H1 (cell line): ENCODE measurements at regions not wholly inside any gene's neighbourhood (a gene's known extent, or its start where the extent isn't known, plus 50 kb on each side); places are given as distances from the start of the nearest gene placed in this dataset.
A peak's percentile ranks its signal among the peaks of the same experiment; 100 is the strongest.

ENCODE experiments used
- CTCF ChIA-PET: fragments of 300-600 bp; sonication (Branson Sonifier 250); formaldehyde crosslinking; loops from one replicate; lab custom pipeline; 2021; ENCODE audit not compliant: partially characterized antibody; lab: Charles Lee
- POLR2A ChIA-PET: fragments of 300-600 bp; sonication (Branson Sonifier 250); formaldehyde crosslinking; loops from one replicate; lab custom pipeline; 2021; ENCODE audit warnings: inconsistent platforms; ENCODE audit not compliant: partially characterized antibody; lab: Charles Lee
- DNase-seq, 2 experiments: peaks; one replicate each; pipeline versions ENCODE4 v3.0.0 to v3.0.0-alpha.2; 2010 to 2022; ENCODE audit warnings: low spot score in 2 of 2, low read depth in 1 of 2, mixed read lengths in 1 of 2
- FAIRE-seq: peaks from 2 replicates; lab custom pipeline; 2011; peaks lifted over from hg19 to GRCh38; lab: Jason Lieb, UNC
- H2AFZ ChIP-seq: 2 replicates; pipeline ENCODE4 v1.8.1; 2012; ENCODE audit warnings: low read length, inconsistent platforms
- H2AK5ac ChIP-seq: 2 replicates; pipeline ENCODE4 v1.6.1; 2013; ENCODE audit warnings: low read depth, low read length
- H2BK120ac ChIP-seq: replicated peaks from 2 replicates; pipeline ENCODE3; 2013; ENCODE audit warnings: low read depth, low read length, inconsistent platforms
- H2BK12ac ChIP-seq: 2 replicates; pipeline ENCODE4 v1.6.1; 2013; ENCODE audit warnings: low read depth, low read length
- H2BK15ac ChIP-seq: 2 replicates; pipeline ENCODE4 v1.6.1; 2013; ENCODE audit warnings: low read length
- H2BK20ac ChIP-seq: 2 replicates; pipeline ENCODE4 v1.6.1; 2013; ENCODE audit warnings: low read length
- H2BK5ac ChIP-seq: 2 replicates; pipeline ENCODE4 v1.6.1; 2013; ENCODE audit warnings: low read depth, low read length
- H3K14ac ChIP-seq: 2 replicates; pipeline ENCODE4 v1.6.1; 2013; ENCODE audit warnings: inconsistent platforms; ENCODE audit not compliant: insufficient read length
- H3K18ac ChIP-seq: 2 replicates; pipeline ENCODE4 v1.6.1; 2013; ENCODE audit warnings: low read length; ENCODE audit errors: extremely low read depth
- H3K23ac ChIP-seq: 2 replicates; pipeline ENCODE4 v1.6.1; 2013; ENCODE audit warnings: inconsistent platforms; ENCODE audit not compliant: insufficient read length
- H3K23me2 ChIP-seq: 2 replicates; pipeline ENCODE4 v1.6.1; 2013; ENCODE audit warnings: low read depth, low read length
- H3K27ac ChIP-seq: 2 replicates; pipeline ENCODE4 v1.6.1; 2011; ENCODE audit warnings: low read depth, low read length, inconsistent platforms
- H3K27me3 ChIP-seq, 4 experiments: replicated peaks in 1 of 4; 1 replicate in 1 of 4; 2 replicates in 3 of 4; pipeline versions ENCODE4 v1.6.1 to v1.8.1; 2011 to 2013; ENCODE audit warnings: low read length in 3 of 4, mild to moderate bottlenecking in 3 of 4, inconsistent platforms in 2 of 4, mixed read lengths in 2 of 4, moderate library complexity in 1 of 4; ENCODE audit not compliant: control insufficient read depth in 3 of 4, insufficient read depth in 3 of 4; ENCODE audit errors: extremely low read depth in 1 of 4
- H3K36me3 ChIP-seq, 4 experiments: 2 replicates each; pipeline versions ENCODE4 v1.6.1 to v1.8.1; 2011 to 2013; ENCODE audit warnings: mild to moderate bottlenecking in 4 of 4, low read length in 3 of 4, moderate library complexity in 2 of 4, control low read depth in 1 of 4, inconsistent platforms in 1 of 4; ENCODE audit not compliant: insufficient read depth in 4 of 4, control insufficient read depth in 2 of 4
- H3K4ac ChIP-seq: replicated peaks from 2 replicates; pipeline ENCODE3; 2013; ENCODE audit warnings: low read length, low read depth, mixed read lengths, inconsistent platforms; ENCODE audit not compliant: insufficient read length
- H3K4me1 ChIP-seq, 4 experiments: replicated peaks in 1 of 4; 1 replicate in 1 of 4; 2 replicates in 3 of 4; pipeline versions ENCODE4 v1.6.1 to v1.8.1; 2011 to 2013; ENCODE audit warnings: low read length in 3 of 4, inconsistent platforms in 2 of 4, mixed read lengths in 1 of 4; ENCODE audit not compliant: insufficient read depth in 4 of 4, control insufficient read depth in 3 of 4
- H3K4me2 ChIP-seq, 2 experiments: 2 replicates each; pipeline versions ENCODE4 v1.6.1 to v1.8.1; 2011 to 2013; ENCODE audit warnings: low read depth in 2 of 2, low read length in 2 of 2, control low read depth in 1 of 2, inconsistent platforms in 1 of 2, mild to moderate bottlenecking in 1 of 2; ENCODE audit not compliant: insufficient read depth in 1 of 2
- H3K4me3 ChIP-seq, 4 experiments: fragments of 200-600, 300-600 bp in 1 of 4; sonication (generic), shearing (Covaris generic), sonication (Bioruptor Twin) in 1 of 4; 2 replicates each; pipeline versions ENCODE4 v1.5.1 to v1.8.1; 2011 to 2016; ENCODE audit warnings: low read length in 4 of 4, low read depth in 3 of 4, control low read depth in 2 of 4, inconsistent platforms in 2 of 4, mild to moderate bottlenecking in 2 of 4, mixed read lengths in 1 of 4, moderate library complexity in 1 of 4; ENCODE audit not compliant: insufficient read depth in 2 of 4; ENCODE audit errors: extremely low read depth in 1 of 4
- H3K56ac ChIP-seq: replicated peaks from 2 replicates; pipeline ENCODE3; 2013; ENCODE audit warnings: low read depth, mild to moderate bottlenecking, mixed read lengths, low read length, inconsistent platforms; ENCODE audit not compliant: insufficient read length
- H3K79me1 ChIP-seq: 2 replicates; pipeline ENCODE4 v1.6.1; 2013; ENCODE audit warnings: low read depth, low read length, control low read depth
- H3K79me2 ChIP-seq, 2 experiments: 2 replicates each; pipeline versions ENCODE4 v1.6.1 to v1.8.1; 2012 to 2013; ENCODE audit warnings: low read length in 2 of 2, mild to moderate bottlenecking in 2 of 2, inconsistent platforms in 1 of 2; ENCODE audit not compliant: insufficient read depth in 2 of 2, control insufficient read depth in 1 of 2
- H3K9ac ChIP-seq, 4 experiments: replicated peaks in 1 of 4; 1 replicate in 1 of 4; 2 replicates in 3 of 4; pipeline versions ENCODE4 v1.6.1 to v1.8.1; 2011 to 2013; ENCODE audit warnings: low read depth in 3 of 4, low read length in 3 of 4, control low read depth in 2 of 4, mild to moderate bottlenecking in 2 of 4, moderate library complexity in 2 of 4, inconsistent platforms in 1 of 4; ENCODE audit errors: extremely low read depth in 1 of 4
- H3K9me3 ChIP-seq, 2 experiments: 2 replicates each; pipeline versions ENCODE4 v1.6.1 to v1.8.1; 2012 to 2013; ENCODE audit warnings: mild to moderate bottlenecking in 2 of 2, moderate library complexity in 2 of 2, control low read depth in 1 of 2, inconsistent platforms in 1 of 2, low read depth in 1 of 2, low read length in 1 of 2, mixed read lengths in 1 of 2; ENCODE audit not compliant: insufficient read depth in 2 of 2
- H4K20me1 ChIP-seq, 2 experiments: replicated peaks in 1 of 2; 2 replicates each; pipeline versions ENCODE3 to v1.8.1; 2011 to 2013; ENCODE audit warnings: inconsistent platforms in 2 of 2, low read length in 2 of 2, mild to moderate bottlenecking in 1 of 2; ENCODE audit not compliant: insufficient read depth in 2 of 2, control insufficient read depth in 1 of 2
- H4K5ac ChIP-seq: 2 replicates; pipeline ENCODE4 v1.6.1; 2013; ENCODE audit warnings: low read length, low read depth, mixed read lengths, inconsistent platforms; ENCODE audit not compliant: insufficient read length
- H4K8ac ChIP-seq: 2 replicates; pipeline ENCODE4 v1.8.0; 2013; ENCODE audit warnings: mild to moderate bottlenecking, moderate library complexity, low read length, inconsistent platforms; ENCODE audit not compliant: insufficient read depth; ENCODE audit errors: extremely low read depth
- H4K91ac ChIP-seq: replicated peaks from 2 replicates; pipeline ENCODE3; 2013; ENCODE audit warnings: low read length, mixed read lengths, inconsistent platforms; ENCODE audit not compliant: insufficient read length
- CBX8 ChIP-seq: fragments of 300-800, 300-1000 bp; sonication (generic); IDR thresholded peaks from 2 replicates; pipeline ENCODE4 v1.7.1; 2016; ENCODE audit warnings: low read depth, low read length, borderline replicate concordance
- CHD1 ChIP-seq: IDR thresholded peaks from 2 replicates; pipeline ENCODE4 v1.6.1; 2012; ENCODE audit warnings: low read depth, low read length, improper control_type of control experiment
- CREB1 ChIP-seq: IDR thresholded peaks from 2 replicates; pipeline ENCODE4 v1.6.1; 2012; ENCODE audit warnings: inconsistent platforms
- GTF2F1 ChIP-seq: IDR thresholded peaks from 2 replicates; pipeline ENCODE4 v1.6.1; 2012; ENCODE audit warnings: low read depth, low read length, improper control_type of control experiment, borderline replicate concordance
- HDAC6 ChIP-seq: IDR thresholded peaks from one replicate; pipeline ENCODE4 v1.7.1; 2012; ENCODE audit warnings: low read depth, mild to moderate bottlenecking, inconsistent platforms, low read length, moderate library complexity
- NANOG ChIP-seq: IDR thresholded peaks from 2 replicates; pipeline ENCODE4 v1.6.1; 2011; ENCODE audit warnings: low read length, low read depth, mild to moderate bottlenecking, inconsistent platforms; ENCODE audit not compliant: insufficient read depth, poor library complexity, severe bottlenecking
- POU5F1 ChIP-seq: IDR thresholded peaks from 2 replicates; pipeline ENCODE4 v1.6.1; 2011; ENCODE audit warnings: low read depth, mild to moderate bottlenecking, low read length, moderate library complexity
- RNF2 ChIP-seq: fragments of 200-900, 300-1000 bp; sonication (generic); IDR thresholded peaks from 2 replicates; pipeline ENCODE4 v1.7.1; 2016; ENCODE audit warnings: borderline replicate concordance, low read depth, mild to moderate bottlenecking, antibody characterized with exemption, low read length; ENCODE audit not compliant: poor library complexity, severe bottlenecking; ENCODE audit errors: missing control alignments
- RXRA ChIP-seq: IDR thresholded peaks from 2 replicates; pipeline ENCODE4 v1.6.1; 2011; ENCODE audit warnings: low read depth, mild to moderate bottlenecking, low read length, moderate library complexity; ENCODE audit not compliant: insufficient read depth
- SIRT6 ChIP-seq: IDR thresholded peaks from one replicate; pipeline ENCODE4 v1.7.1; 2012; ENCODE audit warnings: low read length, inconsistent platforms
- SIX5 ChIP-seq: IDR thresholded peaks from 2 replicates; pipeline ENCODE4 v1.6.1; 2011; ENCODE audit warnings: mild to moderate bottlenecking, low read depth, low read length
- SP2 ChIP-seq: IDR thresholded peaks from 2 replicates; pipeline ENCODE4 v1.6.1; 2012; ENCODE audit warnings: mild to moderate bottlenecking, low read length, inconsistent platforms
- TBP ChIP-seq: IDR thresholded peaks from 2 replicates; pipeline ENCODE4 v1.6.1; 2011; ENCODE audit warnings: low read depth, low read length, improper control_type of control experiment
- YY1 ChIP-seq: IDR thresholded peaks from 2 replicates; pipeline ENCODE4 v1.6.1; 2011; ENCODE audit warnings: low read depth, mild to moderate bottlenecking, low read length
- WGBS, 2 experiments: shearing (Covaris generic) in 1 of 2; methylation state at CpG; one replicate each; pipeline versions ENCODE4 v1.1.6 to v1.1.7; 2013 to 2015; ENCODE audit warnings: low lambda C conversion rate in 2 of 2, mixed read lengths in 2 of 2, inconsistent platforms in 1 of 2, low coverage in 1 of 2, missing lambda C conversion rate in 1 of 2; ENCODE audit not compliant: insufficient replicate concordance in 2 of 2, insufficient coverage in 1 of 2, insufficient read length in 1 of 2; ENCODE audit errors: extremely low coverage in 1 of 2, missing lambda C conversion rate in 1 of 2; 5-methylcytosine and 5-hydroxymethylcytosine counted together
- TF ChIP-seq, protein P1 (sequence below): IDR thresholded peaks from 2 replicates; pipeline ENCODE4 v1.6.1; 2011; ENCODE audit warnings: low read length, improper control_type of control experiment

DNA sequence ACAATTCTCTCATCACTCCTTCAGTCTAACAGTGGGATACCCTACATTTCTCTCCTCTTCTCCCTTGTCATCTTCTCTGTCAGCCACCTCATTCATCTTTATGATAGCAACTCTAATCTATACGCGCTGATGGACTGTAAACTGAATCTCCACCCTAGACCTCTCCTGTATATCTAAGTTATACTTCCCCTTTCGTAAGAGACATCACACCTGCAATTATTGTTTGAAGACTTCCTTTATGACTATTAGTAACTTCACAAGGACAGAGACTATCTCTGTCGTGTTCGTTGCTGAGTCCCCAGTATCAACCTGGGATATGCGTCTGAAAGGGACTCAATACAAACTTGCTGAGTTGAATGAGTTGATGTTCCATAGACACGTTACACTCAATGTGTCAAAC is 263.2 kb downstream of the IRS1 start:
- no peaks in the 10 kb centered on the region for H3K36me3 ChIP-seq
- no peaks in the 10 kb centered on the region for H3K79me2 ChIP-seq
- no peak overlapping the region for H2AK5ac ChIP-seq
- no peaks in the 10 kb centered on the region for H3K9me3 ChIP-seq
- no peak overlapping the region for H3K4me3 ChIP-seq
- H3K18ac ChIP-seq = no peak overlapping the region
- no peaks in the 10 kb centered on the region for H3K23me2 ChIP-seq
- 90% methylated on average over 7 of the region's 7 CpGs; no CpG with 5 or more reads in 1 of the 2 experiments for WGBS, 2 experiments
- no peak overlapping the region for H3K27ac ChIP-seq
- no peak overlapping the region for H3K4ac ChIP-seq
- H3K4me1 ChIP-seq = no peaks in the 10 kb centered on the region
- H3K9ac ChIP-seq = no peak overlapping the region
- no peak overlapping the region for H4K8ac ChIP-seq
- no peak overlapping the region for H3K56ac ChIP-seq
- H3K27me3 ChIP-seq = no peaks in the 10 kb centered on the region
- H3K14ac ChIP-seq = no peak overlapping the region
- no peaks in the 10 kb centered on the region for H4K20me1 ChIP-seq
- CTCF ChIA-PET = interaction anchor here (1.2 kb wide), 1 partner anchor 12 kb away, joined by 3 read pairs; no protein-coding TSS in a partner anchor
- no peak overlapping the region for H2BK15ac ChIP-seq
- no peak overlapping the region for H4K91ac ChIP-seq
- H2BK12ac ChIP-seq = no peak overlapping the region
- no peak for DNase-seq
- FAIRE-seq = no peak
- no peak overlapping the region for H2BK20ac ChIP-seq
- no peak overlapping the region for H3K4me2 ChIP-seq
- peak overlapping the region; percentile 2; the same call in 1 of the 2 replicates for H2AFZ ChIP-seq
- H2BK120ac ChIP-seq = no peak overlapping the region
- no peak overlapping the region for H4K5ac ChIP-seq
- H2BK5ac ChIP-seq = no peak overlapping the region
- no peak overlapping the region for H3K23ac ChIP-seq
- POLR2A ChIA-PET = no interaction called here
- H3K79me1 ChIP-seq = no peaks in the 10 kb centered on the region
- TF ChIP-seq SIX5 (no peak), NANOG (no peak), POU5F1 (no peak), CHD1 (no peak), RXRA (no peak), CBX8 (no peak), YY1 (no peak), CREB1 (no peak), GTF2F1 (no peak), SIRT6 (no peak), SP2 (no peak), RNF2 (no peak), HDAC6 (no peak), TBP (no peak)
- TF ChIP-seq, protein P1, sequence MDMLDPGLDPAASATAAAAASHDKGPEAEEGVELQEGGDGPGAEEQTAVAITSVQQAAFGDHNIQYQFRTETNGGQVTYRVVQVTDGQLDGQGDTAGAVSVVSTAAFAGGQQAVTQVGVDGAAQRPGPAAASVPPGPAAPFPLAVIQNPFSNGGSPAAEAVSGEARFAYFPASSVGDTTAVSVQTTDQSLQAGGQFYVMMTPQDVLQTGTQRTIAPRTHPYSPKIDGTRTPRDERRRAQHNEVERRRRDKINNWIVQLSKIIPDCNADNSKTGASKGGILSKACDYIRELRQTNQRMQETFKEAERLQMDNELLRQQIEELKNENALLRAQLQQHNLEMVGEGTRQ = no peak
